ENCODE measurements at regions not wholly inside any gene's neighbourhood (a gene's known extent, or its start where the extent isn't known, plus 50 kb on each side); places are given as distances from the start of the nearest gene placed in this dataset.

DNA sequence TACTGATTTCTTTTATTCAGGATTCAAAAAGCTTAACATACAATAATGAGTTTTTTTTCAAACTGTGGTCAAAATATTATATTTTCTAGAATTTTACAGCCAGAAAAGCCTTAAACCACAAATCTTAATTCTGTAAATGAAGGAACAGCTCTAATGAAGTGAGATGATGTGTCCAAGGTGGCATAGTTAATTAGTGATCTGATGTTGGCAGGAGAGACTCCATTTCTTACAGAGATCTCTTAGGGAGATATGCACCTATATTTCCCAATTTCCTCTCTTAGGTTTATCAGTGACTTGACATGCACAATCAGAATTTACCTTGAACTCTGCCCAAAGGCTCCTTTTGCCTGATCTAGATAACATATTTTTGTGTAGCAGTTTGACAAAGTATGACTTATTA, 211.1 kb upstream of the ZNF804B start:
- H3K27ac ChIP-seq, result no peak overlapping the region
- TF ChIP-seq, protein P1, sequence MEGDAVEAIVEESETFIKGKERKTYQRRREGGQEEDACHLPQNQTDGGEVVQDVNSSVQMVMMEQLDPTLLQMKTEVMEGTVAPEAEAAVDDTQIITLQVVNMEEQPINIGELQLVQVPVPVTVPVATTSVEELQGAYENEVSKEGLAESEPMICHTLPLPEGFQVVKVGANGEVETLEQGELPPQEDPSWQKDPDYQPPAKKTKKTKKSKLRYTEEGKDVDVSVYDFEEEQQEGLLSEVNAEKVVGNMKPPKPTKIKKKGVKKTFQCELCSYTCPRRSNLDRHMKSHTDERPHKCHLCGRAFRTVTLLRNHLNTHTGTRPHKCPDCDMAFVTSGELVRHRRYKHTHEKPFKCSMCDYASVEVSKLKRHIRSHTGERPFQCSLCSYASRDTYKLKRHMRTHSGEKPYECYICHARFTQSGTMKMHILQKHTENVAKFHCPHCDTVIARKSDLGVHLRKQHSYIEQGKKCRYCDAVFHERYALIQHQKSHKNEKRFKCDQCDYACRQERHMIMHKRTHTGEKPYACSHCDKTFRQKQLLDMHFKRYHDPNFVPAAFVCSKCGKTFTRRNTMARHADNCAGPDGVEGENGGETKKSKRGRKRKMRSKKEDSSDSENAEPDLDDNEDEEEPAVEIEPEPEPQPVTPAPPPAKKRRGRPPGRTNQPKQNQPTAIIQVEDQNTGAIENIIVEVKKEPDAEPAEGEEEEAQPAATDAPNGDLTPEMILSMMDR (conservative IDR thresholded peaks at IDR 0.05), result no peak
- TF ChIP-seq ZFX (IDR thresholded peaks at IDR 0.05), result no peak

DNA sequence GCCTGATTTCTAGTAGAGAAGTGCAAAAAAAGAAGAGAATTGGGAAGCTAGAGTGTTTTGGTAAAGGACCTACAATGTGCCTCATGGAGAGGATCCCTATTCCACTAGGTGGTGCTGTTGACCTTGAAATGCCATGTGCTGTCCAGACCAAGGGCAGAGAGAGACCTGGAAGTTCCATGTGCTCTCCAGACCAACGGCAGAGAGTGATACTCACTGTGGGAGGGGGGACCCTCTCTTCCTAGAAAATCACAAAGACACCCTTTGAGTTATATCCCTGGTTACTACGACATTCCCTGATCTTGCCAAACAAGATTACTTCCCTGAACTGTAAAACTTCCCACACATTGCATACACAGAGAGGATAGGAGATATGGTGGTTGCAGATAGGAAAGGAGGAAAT, 212.7 kb upstream of the ZNF804B start:
- TF ChIP-seq, protein P1 (conservative IDR thresholded peaks at IDR 0.05), result peak; percentile 87
- TF ChIP-seq ZFX (IDR thresholded peaks at IDR 0.05), result no peak
- no peak overlapping the region for H3K27ac ChIP-seq

DNA sequence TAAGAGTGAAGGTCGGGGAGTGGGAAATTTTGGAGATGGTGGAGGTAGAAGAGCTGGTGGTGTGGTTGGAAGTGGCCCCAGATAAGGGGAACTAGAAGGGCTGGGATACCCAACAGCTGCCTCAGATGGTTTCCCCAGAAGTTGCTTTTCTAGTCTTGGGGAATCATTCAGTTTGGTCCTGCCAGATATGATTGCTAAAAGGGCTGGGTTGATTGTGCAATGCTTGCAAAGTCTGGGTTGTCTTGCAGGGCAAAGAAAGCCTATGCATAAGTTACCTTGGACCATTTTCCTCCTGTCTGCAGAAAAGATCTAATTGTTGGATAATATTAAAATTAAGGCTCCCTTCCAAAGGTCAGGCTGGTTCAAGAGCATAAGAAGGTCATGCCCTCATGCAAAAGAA, 213.8 kb upstream of the ZNF804B start:
- no peak for TF ChIP-seq ZFX (IDR thresholded peaks at IDR 0.05)
- TF ChIP-seq, protein P1 (conservative IDR thresholded peaks at IDR 0.05), result no peak
- H3K27ac ChIP-seq, result no peak overlapping the region

DNA sequence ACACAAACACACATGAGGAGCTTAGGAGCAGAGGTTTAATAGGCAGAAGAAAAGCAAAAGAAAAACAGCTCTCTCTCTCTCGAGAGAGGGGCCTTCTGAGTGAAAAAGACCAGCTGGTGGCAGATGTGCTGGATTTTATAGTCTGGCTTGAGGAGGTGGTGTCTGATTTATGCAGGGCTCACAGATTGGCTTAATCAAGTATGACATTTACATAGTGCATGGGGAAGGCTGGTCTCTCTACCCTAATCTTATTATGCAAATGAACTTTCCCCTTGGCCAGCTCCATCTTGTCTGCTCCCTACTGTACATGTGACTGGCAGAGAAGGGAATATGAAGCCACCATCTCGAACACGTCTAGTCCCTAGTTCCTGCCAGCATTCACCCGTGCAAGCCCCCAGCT, 219.5 kb upstream of the ZNF804B start:
- TF ChIP-seq, protein P1 (conservative IDR thresholded peaks at IDR 0.05), result no peak
- TF ChIP-seq ZFX (IDR thresholded peaks at IDR 0.05), result no peak
- no peak overlapping the region for H3K27ac ChIP-seq

DNA sequence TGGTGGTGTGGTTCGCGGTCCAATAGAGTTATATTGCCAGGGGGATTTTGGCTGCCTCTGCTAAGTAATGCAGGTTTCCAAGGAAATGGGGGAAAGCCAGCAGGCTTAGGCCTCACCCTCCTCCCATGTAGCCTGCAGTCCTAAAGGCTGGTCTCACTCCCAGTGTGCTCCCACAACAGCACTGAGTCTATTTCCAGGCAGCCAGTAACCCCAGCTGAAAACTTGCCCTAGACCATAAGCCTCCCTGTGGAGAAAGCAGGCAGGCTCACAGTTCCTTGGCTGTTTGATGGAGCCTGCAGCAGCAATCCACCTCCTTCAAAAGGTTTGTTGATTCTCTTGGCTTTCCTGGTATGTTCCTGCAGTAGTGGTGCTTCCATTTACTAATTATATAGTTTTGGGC, 220.0 kb upstream of the ZNF804B start:
- H3K27ac ChIP-seq, result no peak overlapping the region
- TF ChIP-seq, protein P1 (conservative IDR thresholded peaks at IDR 0.05), result no peak
- no peak for TF ChIP-seq ZFX (IDR thresholded peaks at IDR 0.05)

DNA sequence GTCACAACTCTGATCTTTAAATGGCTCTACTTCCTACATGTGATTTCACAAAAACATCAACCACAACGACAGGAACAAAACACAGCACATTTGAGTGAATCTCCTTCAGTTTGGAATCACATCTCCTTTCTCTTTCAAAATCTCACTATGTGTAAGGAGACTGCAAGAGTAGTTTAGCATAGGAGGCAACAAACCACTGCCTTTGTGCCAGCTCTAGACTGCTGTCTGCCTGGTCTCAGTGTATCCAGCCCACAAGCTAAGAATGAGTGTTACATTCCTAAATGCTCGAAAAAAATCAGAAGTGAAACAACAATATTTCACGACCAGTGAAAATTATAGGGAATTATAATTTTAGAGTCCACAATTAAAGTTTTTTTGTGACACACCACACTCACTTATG, 217.0 kb upstream of the STEAP4 start:
- no peak for TF ChIP-seq ZFX (IDR thresholded peaks at IDR 0.05)
- TF ChIP-seq, protein P1 (conservative IDR thresholded peaks at IDR 0.05), result no peak

DNA sequence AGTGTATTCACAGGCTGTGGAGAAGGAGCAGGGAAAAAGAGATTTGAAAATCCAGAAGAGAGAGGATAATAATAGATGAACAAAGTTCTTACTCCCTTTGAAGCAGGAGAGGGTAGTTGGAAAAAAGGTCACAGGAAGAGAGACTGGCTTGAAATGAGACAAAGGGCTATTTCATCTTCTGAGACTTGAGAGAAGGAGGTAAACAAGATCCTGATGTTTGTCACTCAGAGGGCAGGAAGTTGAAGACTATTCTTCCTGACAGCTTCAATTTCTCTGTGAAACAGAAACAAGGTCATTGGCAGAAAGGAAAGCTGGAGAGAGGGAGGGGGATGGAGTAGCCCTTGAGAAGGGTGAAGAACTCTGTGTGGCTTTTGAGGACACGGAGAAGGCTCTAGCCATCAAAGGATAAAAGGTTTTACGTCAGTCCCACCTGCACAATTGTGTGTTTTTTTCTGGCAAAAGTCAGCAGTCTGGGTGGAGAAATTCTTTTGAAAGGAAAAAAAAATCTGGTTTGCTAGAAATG, 216.1 kb upstream of the STEAP4 start:
- TF ChIP-seq, protein P1 (conservative IDR thresholded peaks at IDR 0.05), result no peak
- no peak for TF ChIP-seq ZFX (IDR thresholded peaks at IDR 0.05)
- no peak overlapping the region for H3K27ac ChIP-seq

More for the DNA sequence above, 217.0 kb upstream of the STEAP4 start:
- H3K27ac ChIP-seq, result no peak overlapping the region
